ENCODE measurements at regions not wholly inside any gene's neighbourhood (a gene's known extent, or its start where the extent isn't known, plus 50 kb on each side); places are given as distances from the start of the nearest gene placed in this dataset.

DNA sequence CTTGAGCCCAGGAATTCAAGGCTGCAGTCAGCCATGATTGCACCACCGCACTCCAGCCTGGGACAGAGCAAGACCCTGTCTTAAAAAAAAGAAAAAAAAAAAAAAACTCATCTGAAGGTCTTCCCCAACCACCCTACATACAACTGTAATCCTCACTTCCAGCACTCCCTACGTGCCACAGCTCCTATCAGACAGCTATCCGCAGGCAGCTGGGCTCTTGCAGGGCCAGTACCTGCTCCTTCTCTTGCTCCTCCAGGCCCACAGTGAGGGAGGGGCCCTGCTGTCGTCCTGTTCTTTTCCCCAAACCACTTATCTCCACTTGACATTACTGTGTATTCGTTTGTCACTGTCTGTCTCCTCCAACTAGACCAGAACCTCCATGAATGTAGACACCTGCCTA, 156.1 kb upstream of the NECTIN1 start (continued):
- TF ChIP-seq ZBTB10 (CRISPR knock-in tag; IDR thresholded peaks at IDR 0.05; ENCODE audit: borderline replicate concordance) (no peak), GABPA (IDR thresholded peaks at IDR 0.05; ENCODE audit: low read depth, low read length) (no peak), GABPA (CRISPR knock-in tag; IDR thresholded peaks at IDR 0.05; ENCODE audit: low read depth) (no peak)

DNA sequence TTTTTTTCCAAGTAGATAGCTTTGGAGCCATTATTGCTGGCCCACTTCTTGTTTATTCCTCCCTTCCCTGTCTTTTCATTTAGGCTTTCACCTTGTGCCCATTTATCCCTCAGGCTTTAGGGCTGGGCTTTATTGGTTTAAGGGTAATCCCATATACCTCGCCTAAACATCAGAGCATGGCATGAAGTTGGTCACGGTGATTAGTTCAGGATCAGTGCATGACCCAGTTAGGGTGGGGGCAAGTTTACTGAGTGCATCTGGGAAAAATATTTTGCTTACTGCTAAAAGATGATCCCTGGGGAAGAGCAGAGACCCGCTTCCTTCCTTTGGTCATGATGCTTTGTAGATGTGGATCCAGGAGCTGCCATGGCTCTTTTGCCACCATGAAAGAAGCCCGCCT, 153.3 kb upstream of the NECTIN1 start:
- FAIRE-seq (no peak), ATAC-seq (no peak), DNase-seq (ENCODE audit: low spot score) (no peak)
- ChIA-PET POLR2A (no interaction called here), CTCF (ENCODE audit: low intra/inter-chr PET ratio, low total read pairs) (no interaction called here)
- in situ Hi-C loops (cut with HindIII; ENCODE audit: extremely low pct_ligation_motif_present, low pct_unique_long_range_greater_than_20kb): no loop called here
- no peak for TF ChIP-seq ZNF747 (CRISPR knock-in tag; IDR thresholded peaks at IDR 0.05; ENCODE audit: borderline replicate concordance)
- TF ChIP-seq HOXA5 (CRISPR knock-in tag; IDR thresholded peaks at IDR 0.05): no peak
- TF ChIP-seq ZNF556 (CRISPR knock-in tag; IDR thresholded peaks at IDR 0.05; ENCODE audit: borderline replicate concordance): no peak
- TF ChIP-seq ZNF546 (CRISPR knock-in tag; conservative IDR thresholded peaks at IDR 0.05): no peak
- TF ChIP-seq DNMT1 (CRISPR knock-in tag; IDR thresholded peaks at IDR 0.05): no peak
- TF ChIP-seq, protein P1, sequence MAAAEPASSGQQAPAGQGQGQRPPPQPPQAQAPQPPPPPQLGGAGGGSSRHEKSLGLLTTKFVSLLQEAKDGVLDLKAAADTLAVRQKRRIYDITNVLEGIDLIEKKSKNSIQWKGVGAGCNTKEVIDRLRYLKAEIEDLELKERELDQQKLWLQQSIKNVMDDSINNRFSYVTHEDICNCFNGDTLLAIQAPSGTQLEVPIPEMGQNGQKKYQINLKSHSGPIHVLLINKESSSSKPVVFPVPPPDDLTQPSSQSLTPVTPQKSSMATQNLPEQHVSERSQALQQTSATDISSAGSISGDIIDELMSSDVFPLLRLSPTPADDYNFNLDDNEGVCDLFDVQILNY (CRISPR knock-in tag; conservative IDR thresholded peaks at IDR 0.05): no peak
- Histone ChIP-seq H3K9ac (ENCODE audit: insufficient read depth, low read depth, low read length) (no peak overlapping the region), H3K4me1 (ENCODE audit: insufficient read depth, low read length) (no peaks in the 10 kb centered on the region), H2AFZ (ENCODE audit: low read length) (no peak overlapping the region), H3K4me3 (replicated peaks in 1 of 3; ENCODE audit: insufficient read depth in 1 of 3, low read depth in 2 of 3, low read length in 3 of 3) (no peak overlapping the region), H3K4me2 (ENCODE audit: low read depth, low read length) (no peak overlapping the region), H3K27ac (ENCODE audit: extremely low read length, insufficient read depth, low read length) (no peak overlapping the region), H3K79me2 (ENCODE audit: insufficient read depth, low read length) (no peaks in the 10 kb centered on the region), H3K27me3 (ENCODE audit: control insufficient read depth in 1 of 2, insufficient read depth in 2 of 2, low read length in 2 of 2) (peaks cover 0 to 21% of the 10 kb centered on the region in 2 experiments; a peak in 2 of 5 replicates), H4K20me1 (ENCODE audit: insufficient read depth, low read length) (no peaks in the 10 kb centered on the region), H3K9me3 (ENCODE audit: low read length) (no peaks in the 10 kb centered on the region), H3K36me3 (replicated peaks in 1 of 2; ENCODE audit: control insufficient read depth in 1 of 2, insufficient read depth in 2 of 2, low read length in 2 of 2) (no peaks in the 10 kb centered on the region)
- no TSS peak for BruUV-seq (replicated peaks)
- intact Hi-C loops (cut with micrococcal nuclease; ENCODE audit: unreplicated experiment): no loop called here
- WGBS (ENCODE audit: low lambda C conversion rate): 4% methylated on average over 3 of the region's 4 CpGs

All from HepG2 (cell line).